ENCODE measurements at regions not wholly inside any gene's neighbourhood (a gene's known extent, or its start where the extent isn't known, plus 50 kb on each side); places are given as distances from the start of the nearest gene placed in this dataset.
"Not testable (repeated sequence)": the region's sequence is repeated elsewhere in the genome, so short reads cannot be mapped to it uniquely, and the experiment has no call there.

- not testable (repeated sequence) for DNase-seq
Measured at GRCh38 chr6:141969768-141970415, 162.8 kb upstream of the GJE1 start.

GRCh38 chr6:141969201-141969600, 163.5 kb upstream of the GJE1 start:
- no peak for DNase-seq

- DNase-seq, result no peak
Measured at GRCh38 chr6:141968632-141969031, 164.1 kb upstream of the GJE1 start.

- no peak for DNase-seq
Measured at GRCh38 chr6:141965016-141965545, 167.6 kb upstream of the GJE1 start.

GRCh38 chr6:141963543-141964295, 169.0 kb upstream of the GJE1 start:
- no peak for DNase-seq

GRCh38 chr6:141957271-141957670, 175.5 kb upstream of the GJE1 start:
- no peak for DNase-seq

GRCh38 chr6:141956868-141957267, 175.9 kb upstream of the GJE1 start:
- DNase-seq, result no peak

GRCh38 chr6:141956046-141956761, 176.5 kb upstream of the GJE1 start:
- DNase-seq, result no peak

GRCh38 chr6:141953072-141953471, 179.7 kb upstream of the GJE1 start:
- DNase-seq, result no peak

GRCh38 chr6:141946502-141946901, 186.2 kb upstream of the GJE1 start:
- no peak for DNase-seq

- DNase-seq, result no peak
Measured at GRCh38 chr6:141938664-141939063, 194.1 kb upstream of the GJE1 start.

- no peak for DNase-seq
Measured at GRCh38 chr6:141932685-141933084, 200.0 kb upstream of the GJE1 start.

GRCh38 chr6:141926200-141926900, 206.4 kb upstream of the GJE1 start:
- not testable (repeated sequence) for DNase-seq

GRCh38 chr6:141925001-141925400, 207.7 kb upstream of the GJE1 start:
- DNase-seq, result no peak

GRCh38 chr6:141922898-141923297, 209.8 kb upstream of the GJE1 start:
- no peak for DNase-seq

- not testable (repeated sequence) for DNase-seq
Measured at GRCh38 chr6:141916682-141917505, 215.8 kb upstream of the GJE1 start.

- no peak for DNase-seq
Measured at GRCh38 chr6:141914646-141915045, 218.1 kb upstream of the GJE1 start.

- DNase-seq, result no peak
Measured at GRCh38 chr6:141906569-141907080, 226.1 kb upstream of the GJE1 start.

GRCh38 chr6:141890661-141891060, 242.1 kb upstream of the GJE1 start:
- DNase-seq, result no peak

GRCh38 chr6:141884850-141885249, 247.9 kb upstream of the GJE1 start:
- no peak for DNase-seq

GRCh38 chr6:141878686-141879085, 254.0 kb upstream of the GJE1 start:
- DNase-seq, result no peak
